ENCODE measurements at regions not wholly inside any gene's neighbourhood (a gene's known extent, or its start where the extent isn't known, plus 50 kb on each side); places are given as distances from the start of the nearest gene placed in this dataset.

DNA sequence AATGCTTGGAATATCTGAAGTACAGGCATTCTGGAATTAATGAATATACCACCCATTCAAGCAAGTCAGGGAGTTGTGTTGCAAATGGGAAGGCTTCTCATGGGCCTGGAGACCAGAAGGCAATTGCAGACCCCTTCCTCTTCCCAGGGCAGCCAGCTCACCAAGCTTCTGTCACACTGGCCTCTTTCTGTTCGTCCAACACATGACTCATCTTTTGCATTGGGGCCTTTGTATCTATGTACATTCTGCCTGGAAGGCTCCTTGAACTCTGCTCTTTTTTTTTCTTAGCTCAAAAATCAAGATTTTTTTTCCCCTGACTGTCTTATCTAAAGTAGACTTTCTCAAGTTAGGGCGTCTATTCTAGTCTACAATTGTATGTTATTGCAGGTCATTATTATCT lies 132.9 kb upstream of the MYLIP start:
- DNase-seq: no peak
- no peaks in the 10 kb centered on the region for H3K27me3 Mint-ChIP-seq (ENCODE audit: insufficient read depth, unreplicated experiment)
- TF ChIP-seq, protein P1, sequence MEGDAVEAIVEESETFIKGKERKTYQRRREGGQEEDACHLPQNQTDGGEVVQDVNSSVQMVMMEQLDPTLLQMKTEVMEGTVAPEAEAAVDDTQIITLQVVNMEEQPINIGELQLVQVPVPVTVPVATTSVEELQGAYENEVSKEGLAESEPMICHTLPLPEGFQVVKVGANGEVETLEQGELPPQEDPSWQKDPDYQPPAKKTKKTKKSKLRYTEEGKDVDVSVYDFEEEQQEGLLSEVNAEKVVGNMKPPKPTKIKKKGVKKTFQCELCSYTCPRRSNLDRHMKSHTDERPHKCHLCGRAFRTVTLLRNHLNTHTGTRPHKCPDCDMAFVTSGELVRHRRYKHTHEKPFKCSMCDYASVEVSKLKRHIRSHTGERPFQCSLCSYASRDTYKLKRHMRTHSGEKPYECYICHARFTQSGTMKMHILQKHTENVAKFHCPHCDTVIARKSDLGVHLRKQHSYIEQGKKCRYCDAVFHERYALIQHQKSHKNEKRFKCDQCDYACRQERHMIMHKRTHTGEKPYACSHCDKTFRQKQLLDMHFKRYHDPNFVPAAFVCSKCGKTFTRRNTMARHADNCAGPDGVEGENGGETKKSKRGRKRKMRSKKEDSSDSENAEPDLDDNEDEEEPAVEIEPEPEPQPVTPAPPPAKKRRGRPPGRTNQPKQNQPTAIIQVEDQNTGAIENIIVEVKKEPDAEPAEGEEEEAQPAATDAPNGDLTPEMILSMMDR (IDR thresholded peaks at IDR 0.05; ENCODE audit: insufficient read depth in 1 of 2, low read depth in 1 of 2, low read length in 1 of 2, severe bottlenecking in 1 of 2, unreplicated experiment in 1 of 2): no peak
- no peaks in the 10 kb centered on the region for H3K4me1 ChIP-seq
- H3K9me3 ChIP-seq: no peaks in the 10 kb centered on the region
- no peak overlapping the region for H3K4me3 ChIP-seq (ENCODE audit: low read depth, low read length)
- H3K4me3 Mint-ChIP-seq (ENCODE audit: unreplicated experiment): no peak overlapping the region
- no peak overlapping the region for H3K27ac Mint-ChIP-seq (ENCODE audit: unreplicated experiment)
- H3K9me3 Mint-ChIP-seq (ENCODE audit: unreplicated experiment): no peaks in the 10 kb centered on the region
- no peaks in the 10 kb centered on the region for H3K36me3 ChIP-seq (ENCODE audit: control insufficient read depth, insufficient read depth, low read length)
- ChIA-PET CTCF (interaction anchor here (0.6 to 0.7 kb wide), 2 partner anchors 135 to 1929 kb away, joined by 3 to 5 read pairs; no protein-coding TSS in a partner anchor), POLR2A (no interaction called here)
- intact Hi-C loops (cut with micrococcal nuclease; ENCODE audit: unreplicated experiment): no loop called here
- H3K27me3 ChIP-seq (replicated peaks; ENCODE audit: control insufficient read depth, insufficient read depth, low read length): no peaks in the 10 kb centered on the region
- H3K36me3 Mint-ChIP-seq (ENCODE audit: insufficient read depth, unreplicated experiment): no peaks in the 10 kb centered on the region
- H3K4me1 Mint-ChIP-seq (ENCODE audit: low read depth, unreplicated experiment): peaks cover 15% of the 10 kb centered on the region
- no TSS peak for BruUV-seq (replicated peaks)

GRCh38 chr6:15995493-15995892 lies 133.4 kb upstream of the MYLIP start:
- no peaks in the 10 kb centered on the region for H3K9me3 ChIP-seq
- Mint-ChIP-seq H3K4me1 (ENCODE audit: low read depth, unreplicated experiment) (peaks cover 15% of the 10 kb centered on the region), H3K4me3 (ENCODE audit: unreplicated experiment) (no peak overlapping the region), H3K9me3 (ENCODE audit: unreplicated experiment) (no peaks in the 10 kb centered on the region), H3K27me3 (ENCODE audit: insufficient read depth, unreplicated experiment) (no peaks in the 10 kb centered on the region), H3K36me3 (ENCODE audit: insufficient read depth, unreplicated experiment) (no peaks in the 10 kb centered on the region), H3K27ac (ENCODE audit: unreplicated experiment) (no peak overlapping the region)
- H3K4me3 ChIP-seq (ENCODE audit: low read depth, low read length): no peak overlapping the region
- BruUV-seq (replicated peaks): no TSS peak
- no peaks in the 10 kb centered on the region for H3K4me1 ChIP-seq
- intact Hi-C loops (cut with micrococcal nuclease; ENCODE audit: unreplicated experiment): no loop called here
- H3K36me3 ChIP-seq (ENCODE audit: control insufficient read depth, insufficient read depth, low read length): no peaks in the 10 kb centered on the region
- no peak for DNase-seq
- CTCF ChIA-PET: interaction anchor here (0.7 kb wide), 1 partner anchor 135 kb away, joined by 3 read pairs; no protein-coding TSS in a partner anchor
- TF ChIP-seq, protein P1 (IDR thresholded peaks at IDR 0.05; ENCODE audit: insufficient read depth in 1 of 2, low read depth in 1 of 2, low read length in 1 of 2, severe bottlenecking in 1 of 2, unreplicated experiment in 1 of 2): no peak
- H3K27me3 ChIP-seq (replicated peaks; ENCODE audit: control insufficient read depth, insufficient read depth, low read length): no peaks in the 10 kb centered on the region
- POLR2A ChIA-PET: no interaction called here

DNA sequence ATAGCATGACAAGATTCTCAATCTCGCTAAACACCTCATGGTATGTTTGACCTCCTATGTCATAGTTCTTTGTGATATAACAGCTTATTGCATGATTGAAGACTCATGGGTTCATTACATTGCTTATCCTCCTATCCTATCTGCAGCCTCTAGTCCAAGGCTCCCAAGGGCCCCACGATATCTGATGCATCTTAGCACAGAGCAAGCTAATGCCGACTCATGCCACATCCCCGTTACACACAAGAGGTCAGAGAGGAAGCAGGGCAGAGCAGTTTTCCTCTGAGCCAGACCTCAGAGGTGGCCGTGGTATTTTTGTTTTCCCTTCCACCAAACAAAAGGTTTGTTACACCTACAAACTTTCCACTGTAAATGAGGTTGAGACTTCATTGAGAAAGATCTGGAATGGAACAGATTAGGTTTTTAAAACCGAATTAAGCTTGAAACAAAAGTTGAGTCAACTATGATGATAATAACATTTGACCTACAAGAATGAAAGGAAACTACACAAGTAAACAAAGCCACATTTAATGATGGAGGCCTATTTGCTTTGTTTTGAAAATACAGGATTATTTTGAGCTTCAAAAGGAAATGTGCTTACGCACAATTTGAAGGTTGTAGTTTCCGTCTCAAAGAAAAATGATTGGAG lies 133.9 kb upstream of the MYLIP start:
- ChIA-PET POLR2A (no interaction called here), CTCF (no interaction called here)
- H3K27me3 ChIP-seq (replicated peaks; ENCODE audit: control insufficient read depth, insufficient read depth, low read length): no peaks in the 10 kb centered on the region
- H3K9me3 ChIP-seq: no peaks in the 10 kb centered on the region
- no peak overlapping the region for H3K27ac Mint-ChIP-seq (ENCODE audit: unreplicated experiment)
- H3K4me3 ChIP-seq (ENCODE audit: low read depth, low read length): no peak overlapping the region
- no peaks in the 10 kb centered on the region for H3K36me3 Mint-ChIP-seq (ENCODE audit: insufficient read depth, unreplicated experiment)
- no peaks in the 10 kb centered on the region for H3K36me3 ChIP-seq (ENCODE audit: control insufficient read depth, insufficient read depth, low read length)
- intact Hi-C loops (cut with micrococcal nuclease; ENCODE audit: unreplicated experiment): no loop called here
- H3K27me3 Mint-ChIP-seq (ENCODE audit: insufficient read depth, unreplicated experiment): no peaks in the 10 kb centered on the region
- peaks cover 15% of the 10 kb centered on the region for H3K4me1 Mint-ChIP-seq (ENCODE audit: low read depth, unreplicated experiment)
- TF ChIP-seq, protein P1 (IDR thresholded peaks at IDR 0.05; ENCODE audit: insufficient read depth in 1 of 2, low read depth in 1 of 2, low read length in 1 of 2, severe bottlenecking in 1 of 2, unreplicated experiment in 1 of 2): no peak
- BruUV-seq (replicated peaks): no TSS peak
- no peaks in the 10 kb centered on the region for H3K4me1 ChIP-seq
- no peak overlapping the region for H3K4me3 Mint-ChIP-seq (ENCODE audit: unreplicated experiment)
- no peak for DNase-seq
- H3K9me3 Mint-ChIP-seq (ENCODE audit: unreplicated experiment): no peaks in the 10 kb centered on the region
